ENCODE measurements at regions not wholly inside any gene's neighbourhood (a gene's known extent, or its start where the extent isn't known, plus 50 kb on each side); places are given as distances from the start of the nearest gene placed in this dataset.

GRCh38 chrX:87727620-87728019, 210.0 kb downstream of the KLHL4 start:
- DNase-seq (ENCODE audit: low spot score) = no peak

GRCh38 chrX:87728024-87728423, 210.4 kb downstream of the KLHL4 start:
- DNase-seq (ENCODE audit: low spot score) = no peak

- DNase-seq (ENCODE audit: low spot score) = no peak
These were observed 210.9 kb downstream of the KLHL4 start for GRCh38 chrX:87728459-87728858.

- DNase-seq (ENCODE audit: low spot score) = peak; percentile 2
These were observed 214.5 kb downstream of the KLHL4 start for GRCh38 chrX:87732133-87732532.

- no peak for DNase-seq (ENCODE audit: low spot score)
These were observed 219.0 kb downstream of the KLHL4 start for GRCh38 chrX:87736576-87736975.

- DNase-seq (ENCODE audit: low spot score) = no peak
These were observed 226.8 kb downstream of the KLHL4 start for GRCh38 chrX:87744391-87744790.

- no peak for DNase-seq (ENCODE audit: low spot score)
These were observed 237.9 kb downstream of the KLHL4 start for GRCh38 chrX:87755493-87755892.

GRCh38 chrX:87788976-87789375, 271.4 kb downstream of the KLHL4 start:
- DNase-seq (ENCODE audit: low spot score) = no peak

GRCh38 chrX:87798039-87798438, 280.4 kb downstream of the KLHL4 start:
- no peak for DNase-seq (ENCODE audit: low spot score)

GRCh38 chrX:87805829-87806490, 288.4 kb downstream of the KLHL4 start:
- peak; percentile 1 for DNase-seq (ENCODE audit: low spot score)

- DNase-seq (ENCODE audit: low spot score) = no peak
These were observed 291.1 kb downstream of the KLHL4 start for GRCh38 chrX:87808576-87809243.

- DNase-seq (ENCODE audit: low spot score) = no peak
These were observed 296.0 kb downstream of the KLHL4 start for GRCh38 chrX:87813566-87813965.

GRCh38 chrX:87846956-87847355, 329.4 kb downstream of the KLHL4 start:
- no peak for DNase-seq (ENCODE audit: low spot score)

- no peak for DNase-seq (ENCODE audit: low spot score)
These were observed 355.8 kb downstream of the KLHL4 start for GRCh38 chrX:87873347-87873941.

- DNase-seq (ENCODE audit: low spot score) = no peak
These were observed 356.4 kb downstream of the KLHL4 start for GRCh38 chrX:87874043-87874442.

GRCh38 chrX:87878926-87879325, 361.3 kb downstream of the KLHL4 start:
- DNase-seq (ENCODE audit: low spot score) = no peak

- no peak for DNase-seq (ENCODE audit: low spot score)
These were observed 372.8 kb downstream of the KLHL4 start for GRCh38 chrX:87890437-87890836.

- DNase-seq (ENCODE audit: low spot score) = no peak
These were observed 377.8 kb downstream of the KLHL4 start for GRCh38 chrX:87895421-87895820.

- no peak for DNase-seq (ENCODE audit: low spot score)
These were observed 378.5 kb downstream of the KLHL4 start for GRCh38 chrX:87896057-87896456.

GRCh38 chrX:87900320-87900908, 382.8 kb downstream of the KLHL4 start:
- DNase-seq (ENCODE audit: low spot score) = peak; percentile 16

- no peak for DNase-seq (ENCODE audit: low spot score)
These were observed 383.5 kb downstream of the KLHL4 start for GRCh38 chrX:87901060-87901459.

GRCh38 chrX:87914726-87915125, 397.1 kb downstream of the KLHL4 start:
- DNase-seq (ENCODE audit: low spot score) = no peak

- DNase-seq (ENCODE audit: low spot score) = no peak
These were observed 407.0 kb downstream of the KLHL4 start for GRCh38 chrX:87924619-87925018.
